DOHH2 (cell line): ENCODE measurements at regions not wholly inside any gene's neighbourhood (a gene's known extent, or its start where the extent isn't known, plus 50 kb on each side); places are given as distances from the start of the nearest gene placed in this dataset.

Experiments
- CTCF ChIP-seq: fragments of 200-600 bp; sonication (generic); IDR thresholded peaks from one replicate; pipeline ENCODE4 v1.5.1; 2014; ENCODE audit warnings: antibody characterized with exemption, mild to moderate bottlenecking, low read depth, low read length; ENCODE audit not compliant: poor library complexity, severe bottlenecking
- EZH2phosphoT487 ChIP-seq: fragments of 200-600 bp; sonication (generic); IDR thresholded peaks from 2 replicates; pipeline ENCODE4 v1.6.1; 2017; ENCODE audit warnings: borderline replicate concordance, mild to moderate bottlenecking, antibody characterized with exemption, low read length, moderate library complexity, mixed read lengths

GRCh38 chr5:104266161-104266560, 703.6 kb upstream of the NUDT12 start:
- TF ChIP-seq CTCF (no peak), EZH2phosphoT487 (no peak)
